HG02852 (cell line): ENCODE measurements at regions not wholly inside any gene's neighbourhood (a gene's known extent, or its start where the extent isn't known, plus 50 kb on each side); places are given as distances from the start of the nearest gene placed in this dataset.
"Not testable (repeated sequence)": the region's sequence is repeated elsewhere in the genome, so short reads cannot be mapped to it uniquely, and the experiment has no call there.

Source experiments
- ATAC-seq: cut with Tn5 transposase; IDR thresholded peaks from one replicate; pipeline ENCODE4 v1.9.1; 2021; ENCODE audit warnings: mild to moderate bottlenecking, moderate library complexity; ENCODE audit not compliant: unreplicated experiment

GRCh38 chr1:146443088-146443870 is 214.5 kb upstream of the NOTCH2NLA start:
- ATAC-seq, result not testable (repeated sequence)

GRCh38 chr1:146438543-146438942 is 209.7 kb upstream of the NOTCH2NLA start:
- ATAC-seq, result not testable (repeated sequence)

- ATAC-seq, result not testable (repeated sequence)
These were observed 187.8 kb upstream of the NOTCH2NLA start for GRCh38 chr1:146416642-146417041.

GRCh38 chr1:146415017-146415416 is 186.2 kb upstream of the NOTCH2NLA start:
- ATAC-seq, result not testable (repeated sequence)

GRCh38 chr1:146413911-146414310 is 185.1 kb upstream of the NOTCH2NLA start:
- not testable (repeated sequence) for ATAC-seq

- not testable (repeated sequence) for ATAC-seq
These were observed 183.1 kb upstream of the NOTCH2NLA start for GRCh38 chr1:146411923-146412322.

GRCh38 chr1:146409817-146410441 is 181.1 kb upstream of the NOTCH2NLA start:
- ATAC-seq, result not testable (repeated sequence)

GRCh38 chr1:146409116-146409801 is 180.4 kb upstream of the NOTCH2NLA start:
- not testable (repeated sequence) for ATAC-seq

GRCh38 chr1:146401281-146401825 is 172.5 kb upstream of the NOTCH2NLA start:
- ATAC-seq, result not testable (repeated sequence)

- not testable (repeated sequence) for ATAC-seq
These were observed 171.6 kb upstream of the NOTCH2NLA start for GRCh38 chr1:146400173-146401121.

GRCh38 chr1:146399225-146399624 is 170.4 kb upstream of the NOTCH2NLA start:
- ATAC-seq, result not testable (repeated sequence)

- ATAC-seq, result not testable (repeated sequence)
These were observed 168.0 kb upstream of the NOTCH2NLA start for GRCh38 chr1:146396801-146397200.

GRCh38 chr1:146396242-146396641 is 167.4 kb upstream of the NOTCH2NLA start:
- ATAC-seq, result not testable (repeated sequence)

- ATAC-seq, result not testable (repeated sequence)
These were observed 165.0 kb upstream of the NOTCH2NLA start for GRCh38 chr1:146393796-146394195.

- ATAC-seq, result not testable (repeated sequence)
These were observed 164.3 kb upstream of the NOTCH2NLA start for GRCh38 chr1:146393154-146393553.

- not testable (repeated sequence) for ATAC-seq
These were observed 160.4 kb upstream of the NOTCH2NLA start for GRCh38 chr1:146389178-146389577.

- not testable (repeated sequence) for ATAC-seq
These were observed 159.1 kb upstream of the NOTCH2NLA start for GRCh38 chr1:146387750-146388469.

GRCh38 chr1:146386851-146387749 is 158.3 kb upstream of the NOTCH2NLA start:
- peak; percentile 95 for ATAC-seq
